Fibroblast of lung (primary cell): ENCODE measurements at regions not wholly inside any gene's neighbourhood (a gene's known extent, or its start where the extent isn't known, plus 50 kb on each side); places are given as distances from the start of the nearest gene placed in this dataset.

Source experiments
- DNase-seq, 2 donors: peaks; one replicate each; pipeline versions ENCODE4 v3.0.0 to v3.0.0-alpha.2; 2010; ENCODE audit warnings: low read depth in 2 of 2
- H2AFZ ChIP-seq: 2 replicates; pipeline ENCODE4 v1.5.1; 2012; ENCODE audit warnings: low read length, control low read depth, inconsistent platforms
- H3K27ac ChIP-seq: 2 replicates; pipeline ENCODE4 v1.5.1; 2011; ENCODE audit warnings: low read length, control low read depth; ENCODE audit not compliant: insufficient read depth
- H3K27me3 ChIP-seq: 2 replicates; pipeline ENCODE4 v1.5.1; 2011; ENCODE audit warnings: mild to moderate bottlenecking, low read length; ENCODE audit not compliant: control insufficient read depth, insufficient read depth
- H3K36me3 ChIP-seq: 2 replicates; pipeline ENCODE4 v1.5.1; 2011; ENCODE audit warnings: low read length; ENCODE audit not compliant: control insufficient read depth, insufficient read depth
- H3K4me1 ChIP-seq: 2 replicates; pipeline ENCODE4 v1.5.1; 2011; ENCODE audit warnings: low read length; ENCODE audit not compliant: control insufficient read depth, insufficient read depth; ENCODE audit errors: extremely low read depth
- H3K4me2 ChIP-seq: 2 replicates; pipeline ENCODE4 v1.5.1; 2011; ENCODE audit warnings: low read length, control low read depth; ENCODE audit not compliant: insufficient read depth; ENCODE audit errors: extremely low read depth
- H3K4me3 ChIP-seq, 4 experiments: fragments of 200-600 bp in 1 of 4; sonication (generic) in 1 of 4; replicated peaks in 1 of 4; 2 replicates each; pipeline ENCODE4 v1.5.1; 2011 to 2016; ENCODE audit warnings: low read length in 4 of 4, low read depth in 3 of 4, mild to moderate bottlenecking in 3 of 4, control low read depth in 2 of 4, inconsistent platforms in 1 of 4, mixed read lengths in 1 of 4; ENCODE audit not compliant: insufficient read depth in 1 of 4; ENCODE audit errors: control extremely low read depth in 1 of 4
- H3K79me2 ChIP-seq: 2 replicates; pipeline ENCODE4 v1.5.1; 2012; ENCODE audit warnings: mild to moderate bottlenecking, low read length, inconsistent platforms; ENCODE audit not compliant: control insufficient read depth, insufficient read depth
- H3K9ac ChIP-seq: 2 replicates; pipeline ENCODE4 v1.5.1; 2011; ENCODE audit warnings: mild to moderate bottlenecking, low read length, control low read depth; ENCODE audit not compliant: insufficient read depth
- H3K9me3 ChIP-seq: 2 replicates; pipeline ENCODE4 v1.5.1; 2012; ENCODE audit warnings: low read depth, low read length; ENCODE audit not compliant: control insufficient read depth, insufficient read depth
- H4K20me1 ChIP-seq: 2 replicates; pipeline ENCODE4 v1.5.1; 2011; ENCODE audit warnings: low read length; ENCODE audit not compliant: control insufficient read depth, insufficient read depth; ENCODE audit errors: extremely low read depth
- CTCF ChIP-seq, 2 donors: IDR thresholded peaks in 1 of 2; conservative IDR thresholded peaks in 1 of 2; 1 replicate in 1 of 2; 2 replicates in 1 of 2; pipeline ENCODE4 v1.5.1; 2011 to 2012; ENCODE audit warnings: low read length in 2 of 2, control low read depth in 1 of 2, inconsistent platforms in 1 of 2, low read depth in 1 of 2, mild to moderate bottlenecking in 1 of 2
- EZH2 ChIP-seq: IDR thresholded peaks from 2 replicates; pipeline ENCODE4 v1.5.1; 2012; ENCODE audit warnings: low read length, control low read depth, mild to moderate bottlenecking; ENCODE audit errors: missing control alignments

- no peaks in the 10 kb centered on the region for H3K36me3 ChIP-seq
- H2AFZ ChIP-seq = no peak overlapping the region
- TF ChIP-seq CTCF (conservative IDR thresholded peaks at IDR 0.05 in 1 of 2, IDR thresholded peaks at IDR 0.05 in 1 of 2; ENCODE audit: low read depth in 1 of 2, low read length in 2 of 2) (no peak), EZH2 (no peak)
- no peaks in the 10 kb centered on the region for H3K4me1 ChIP-seq
- H3K79me2 ChIP-seq = no peaks in the 10 kb centered on the region
- no peaks in the 10 kb centered on the region for H4K20me1 ChIP-seq
- no peak overlapping the region for H3K4me3 ChIP-seq
- no peak overlapping the region for H3K27ac ChIP-seq
- DNase-seq = peak in 1 of 2 donors; percentile 68
- no peak overlapping the region for H3K9ac ChIP-seq
- H3K9me3 ChIP-seq = no peaks in the 10 kb centered on the region
- no peaks in the 10 kb centered on the region for H3K27me3 ChIP-seq
- H3K4me2 ChIP-seq = no peak overlapping the region
Observed at GRCh38 chr4:149891426-149891825, 75.8 kb upstream of the IQCM start.

- no peaks in the 10 kb centered on the region for H3K79me2 ChIP-seq
- H3K27me3 ChIP-seq = no peaks in the 10 kb centered on the region
- DNase-seq = peak; percentile 53 to 72
- no peaks in the 10 kb centered on the region for H3K4me1 ChIP-seq
- no peaks in the 10 kb centered on the region for H3K9me3 ChIP-seq
- no peak overlapping the region for H3K9ac ChIP-seq
- no peak overlapping the region for H2AFZ ChIP-seq
- no peak overlapping the region for H3K4me2 ChIP-seq
- no peak for TF ChIP-seq EZH2
- peak; percentile 79 to 85 for TF ChIP-seq CTCF (conservative IDR thresholded peaks at IDR 0.05 in 1 of 2, IDR thresholded peaks at IDR 0.05 in 1 of 2; ENCODE audit: low read depth in 1 of 2, low read length in 2 of 2)
- H3K36me3 ChIP-seq = no peaks in the 10 kb centered on the region
- no peaks in the 10 kb centered on the region for H4K20me1 ChIP-seq
- no peak overlapping the region for H3K27ac ChIP-seq
- no peak overlapping the region for H3K4me3 ChIP-seq
Observed at GRCh38 chr4:149896432-149896831, 80.8 kb upstream of the IQCM start.

GRCh38 chr4:149897783-149898182 lies 82.1 kb upstream of the IQCM start:
- TF ChIP-seq CTCF (conservative IDR thresholded peaks at IDR 0.05 in 1 of 2, IDR thresholded peaks at IDR 0.05 in 1 of 2; ENCODE audit: low read depth in 1 of 2, low read length in 2 of 2) (peak; percentile 21 to 50), EZH2 (no peak)
- Histone ChIP-seq H3K4me1 (no peaks in the 10 kb centered on the region), H3K27ac (no peak overlapping the region), H3K9ac (no peak overlapping the region), H3K27me3 (no peaks in the 10 kb centered on the region), H3K79me2 (no peaks in the 10 kb centered on the region), H3K36me3 (no peaks in the 10 kb centered on the region), H4K20me1 (no peaks in the 10 kb centered on the region), H3K4me3 (no peak overlapping the region), H3K9me3 (no peaks in the 10 kb centered on the region), H2AFZ (no peak overlapping the region), H3K4me2 (no peak overlapping the region)
- peak; percentile 22 to 54 for DNase-seq
